Upper lobe of left lung (tissue), 4 donors: ENCODE measurements at regions not wholly inside any gene's neighbourhood (a gene's known extent, or its start where the extent isn't known, plus 50 kb on each side); places are given as distances from the start of the nearest gene placed in this dataset.

Experiments used
- EP300 ChIP-seq, 4 donors: sonication (generic); formaldehyde crosslinking; IDR thresholded peaks; one replicate each; pipeline ENCODE4 v1.5.1; 2017; ENCODE audit warnings: antibody characterized with exemption in 4 of 4, control low read depth in 2 of 4
- POLR2A ChIP-seq, 4 donors: fragments of 450-650 bp; IDR thresholded peaks; one replicate each; pipeline ENCODE4 v1.5.1; 2016 to 2017; ENCODE audit warnings: antibody characterized with exemption in 4 of 4, mild to moderate bottlenecking in 2 of 4
- POLR2AphosphoS5 ChIP-seq, 2 donors: sonication (generic); formaldehyde crosslinking; IDR thresholded peaks; one replicate each; pipeline ENCODE4 v1.5.1; 2017; ENCODE audit warnings: antibody characterized with exemption in 2 of 2
- TF ChIP-seq, protein P1 (sequence below), 6 experiments: fragments of 450-650 bp in 4 of 6; fragments of 200-600 bp in 2 of 6; sonication (generic) in 2 of 6; IDR thresholded peaks; one replicate each; pipeline ENCODE4 v1.5.1; 2016 to 2019; ENCODE audit warnings: antibody characterized with exemption in 6 of 6

GRCh38 chr18:71020342-71021029 is 731.6 kb downstream of the SOCS6 start:
- TF ChIP-seq, protein P1, sequence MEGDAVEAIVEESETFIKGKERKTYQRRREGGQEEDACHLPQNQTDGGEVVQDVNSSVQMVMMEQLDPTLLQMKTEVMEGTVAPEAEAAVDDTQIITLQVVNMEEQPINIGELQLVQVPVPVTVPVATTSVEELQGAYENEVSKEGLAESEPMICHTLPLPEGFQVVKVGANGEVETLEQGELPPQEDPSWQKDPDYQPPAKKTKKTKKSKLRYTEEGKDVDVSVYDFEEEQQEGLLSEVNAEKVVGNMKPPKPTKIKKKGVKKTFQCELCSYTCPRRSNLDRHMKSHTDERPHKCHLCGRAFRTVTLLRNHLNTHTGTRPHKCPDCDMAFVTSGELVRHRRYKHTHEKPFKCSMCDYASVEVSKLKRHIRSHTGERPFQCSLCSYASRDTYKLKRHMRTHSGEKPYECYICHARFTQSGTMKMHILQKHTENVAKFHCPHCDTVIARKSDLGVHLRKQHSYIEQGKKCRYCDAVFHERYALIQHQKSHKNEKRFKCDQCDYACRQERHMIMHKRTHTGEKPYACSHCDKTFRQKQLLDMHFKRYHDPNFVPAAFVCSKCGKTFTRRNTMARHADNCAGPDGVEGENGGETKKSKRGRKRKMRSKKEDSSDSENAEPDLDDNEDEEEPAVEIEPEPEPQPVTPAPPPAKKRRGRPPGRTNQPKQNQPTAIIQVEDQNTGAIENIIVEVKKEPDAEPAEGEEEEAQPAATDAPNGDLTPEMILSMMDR (IDR thresholded peaks at IDR 0.05): no peak
- no peak for TF ChIP-seq POLR2AphosphoS5 (IDR thresholded peaks at IDR 0.05)
- no peak for TF ChIP-seq POLR2A (IDR thresholded peaks at IDR 0.05)
- TF ChIP-seq EP300 (IDR thresholded peaks at IDR 0.05): no peak
